ENCODE measurements at regions not wholly inside any gene's neighbourhood (a gene's known extent, or its start where the extent isn't known, plus 50 kb on each side); places are given as distances from the start of the nearest gene placed in this dataset.

- Mint-ChIP-seq H3K9me3 (no peaks in the 10 kb centered on the region), H3K36me3 (peaks cover 1% of the 10 kb centered on the region), H3K4me3 (no peak overlapping the region), H3K27ac (no peak overlapping the region), H3K4me1 (no peaks in the 10 kb centered on the region), H3K27me3 (peaks cover 2% of the 10 kb centered on the region)
- no peak for ATAC-seq (ENCODE audit: low read depth)
- DNase-seq (ENCODE audit: low spot score in 2 of 2), result no peak
These were observed 83.9 kb downstream of the NAV1 start for GRCh38 chr1:201622824-201623223.

DNA sequence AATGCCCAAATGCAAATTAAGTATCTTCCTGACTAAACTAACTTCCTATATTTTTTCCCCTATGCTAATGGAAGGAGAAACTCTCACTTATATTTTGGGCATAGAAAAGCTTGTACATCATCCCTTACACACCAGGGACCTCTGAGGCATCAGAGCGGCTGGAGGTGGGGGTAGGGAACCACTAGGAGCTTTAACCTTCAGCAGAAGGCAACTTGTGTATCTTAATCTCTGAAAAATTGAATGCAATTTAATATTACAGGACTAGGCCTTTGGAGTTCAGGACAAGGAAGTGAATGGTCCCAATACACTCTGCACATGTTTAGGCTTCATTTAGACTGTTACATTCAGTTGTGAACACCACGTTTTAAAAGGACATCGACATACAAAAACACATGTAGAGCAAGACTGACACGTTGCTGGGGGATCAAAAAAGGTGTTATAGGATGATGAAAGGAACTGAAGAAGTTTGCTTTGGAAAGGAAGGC, 85.9 kb downstream of the NAV1 start:
- H3K27ac Mint-ChIP-seq, result no peak overlapping the region
- H3K27me3 Mint-ChIP-seq, result peaks cover 2% of the 10 kb centered on the region
- no peak for DNase-seq (ENCODE audit: low spot score in 2 of 2)
- no peaks in the 10 kb centered on the region for H3K9me3 Mint-ChIP-seq
- no peak for ATAC-seq (ENCODE audit: low read depth)
- H3K4me1 Mint-ChIP-seq, result no peaks in the 10 kb centered on the region
- H3K4me3 Mint-ChIP-seq, result no peak overlapping the region
- peaks cover 1% of the 10 kb centered on the region for H3K36me3 Mint-ChIP-seq

- Mint-ChIP-seq H3K4me1 (no peaks in the 10 kb centered on the region), H3K9me3 (no peaks in the 10 kb centered on the region), H3K36me3 (peaks cover 1% of the 10 kb centered on the region), H3K4me3 (no peak overlapping the region), H3K27me3 (peaks cover 2% of the 10 kb centered on the region), H3K27ac (no peak overlapping the region)
- ATAC-seq (ENCODE audit: low read depth) (no peak), DNase-seq (ENCODE audit: low spot score in 2 of 2) (no peak)
These were observed 86.4 kb downstream of the NAV1 start for GRCh38 chr1:201625226-201625761.

- ATAC-seq (ENCODE audit: low read depth) (no peak), DNase-seq (ENCODE audit: low spot score in 2 of 2) (no peak)
- Mint-ChIP-seq H3K4me1 (no peaks in the 10 kb centered on the region), H3K27ac (no peak overlapping the region), H3K9me3 (no peaks in the 10 kb centered on the region), H3K4me3 (no peak overlapping the region), H3K27me3 (peaks cover 2% of the 10 kb centered on the region), H3K36me3 (peaks cover 1% of the 10 kb centered on the region)
These were observed 86.9 kb downstream of the NAV1 start for GRCh38 chr1:201625851-201626251.

DNA sequence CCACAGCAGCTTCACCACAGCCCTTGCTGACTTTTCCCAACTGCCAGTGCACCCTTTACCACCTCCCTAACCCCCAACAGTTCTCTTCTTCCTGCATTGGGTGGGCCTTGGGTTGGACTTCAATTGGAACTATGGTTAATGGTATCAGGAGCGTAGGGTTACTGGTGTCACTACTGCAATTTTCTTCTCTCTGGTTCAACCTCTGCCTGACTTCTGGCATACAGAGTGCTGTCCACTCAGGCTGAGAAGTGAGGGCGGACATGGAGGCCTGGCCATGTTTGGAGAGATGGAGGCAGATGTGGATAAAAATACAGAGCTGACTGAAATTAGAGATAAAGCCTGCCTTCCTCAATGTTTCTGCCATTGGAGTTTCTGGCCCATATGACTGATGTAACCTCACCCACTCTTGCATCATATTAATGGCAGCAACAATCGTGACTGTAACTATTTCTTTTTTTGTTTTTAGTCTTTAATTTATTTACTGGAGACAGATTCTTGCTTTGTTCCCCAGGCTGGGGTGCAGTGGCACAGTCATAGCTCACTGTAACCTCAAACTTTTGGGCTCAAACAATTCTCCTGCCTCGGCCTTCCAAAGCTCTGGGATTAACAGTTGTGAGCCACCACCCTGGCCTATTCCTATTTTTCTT, 87.8 kb downstream of the NAV1 start:
- H3K27me3 Mint-ChIP-seq, result peaks cover 1% of the 10 kb centered on the region
- H3K9me3 Mint-ChIP-seq, result no peaks in the 10 kb centered on the region
- H3K4me1 Mint-ChIP-seq, result no peaks in the 10 kb centered on the region
- no peak overlapping the region for H3K27ac Mint-ChIP-seq
- H3K4me3 Mint-ChIP-seq, result no peak overlapping the region
- no peak for ATAC-seq (ENCODE audit: low read depth)
- peaks cover under 1% of the 10 kb centered on the region for H3K36me3 Mint-ChIP-seq
- DNase-seq (ENCODE audit: low spot score in 2 of 2), result no peak

GRCh38 chr1:201628490-201628889, 89.6 kb downstream of the NAV1 start:
- H3K27me3 Mint-ChIP-seq, result no peaks in the 10 kb centered on the region
- DNase-seq (ENCODE audit: low spot score in 2 of 2) (no peak), ATAC-seq (ENCODE audit: low read depth) (no peak)
- H3K4me1 Mint-ChIP-seq, result no peaks in the 10 kb centered on the region
- H3K4me3 Mint-ChIP-seq, result no peak overlapping the region
- H3K27ac Mint-ChIP-seq, result no peak overlapping the region
- no peaks in the 10 kb centered on the region for H3K9me3 Mint-ChIP-seq
- no peaks in the 10 kb centered on the region for H3K36me3 Mint-ChIP-seq

- ATAC-seq (ENCODE audit: low read depth) (no peak), DNase-seq (ENCODE audit: low spot score in 2 of 2) (no peak)
- H3K27me3 Mint-ChIP-seq, result no peaks in the 10 kb centered on the region
- H3K9me3 Mint-ChIP-seq, result no peaks in the 10 kb centered on the region
- H3K4me1 Mint-ChIP-seq, result no peaks in the 10 kb centered on the region
- no peak overlapping the region for H3K27ac Mint-ChIP-seq
- no peak overlapping the region for H3K4me3 Mint-ChIP-seq
- no peaks in the 10 kb centered on the region for H3K36me3 Mint-ChIP-seq
These were observed 91.7 kb downstream of the NAV1 start for GRCh38 chr1:201630582-201630981.

DNA sequence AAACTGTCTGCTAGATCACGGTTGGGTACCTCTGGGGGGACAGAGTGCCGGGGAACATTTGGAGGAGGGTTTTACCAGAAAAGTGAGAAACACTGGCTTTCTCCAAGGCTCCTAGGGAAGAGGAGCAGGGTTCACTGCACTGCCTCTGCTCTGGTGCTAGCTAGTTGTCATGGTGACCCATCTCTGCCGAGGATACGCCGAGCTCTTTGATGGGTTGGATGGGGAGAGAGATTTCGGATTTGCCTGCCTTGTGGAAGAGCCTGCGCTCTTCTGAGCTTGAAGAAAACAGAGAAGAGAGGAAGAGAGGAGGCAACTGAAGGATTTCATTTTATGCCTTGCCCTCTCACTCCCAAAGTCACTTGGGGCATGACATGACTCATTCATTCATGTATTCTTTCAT, 92.1 kb downstream of the NAV1 start:
- ATAC-seq (ENCODE audit: low read depth), result no peak
- no peaks in the 10 kb centered on the region for H3K4me1 Mint-ChIP-seq
- no peaks in the 10 kb centered on the region for H3K27me3 Mint-ChIP-seq
- no peak overlapping the region for H3K27ac Mint-ChIP-seq
- no peaks in the 10 kb centered on the region for H3K9me3 Mint-ChIP-seq
- H3K4me3 Mint-ChIP-seq, result no peak overlapping the region
- no peak for DNase-seq (ENCODE audit: low spot score in 2 of 2)
- H3K36me3 Mint-ChIP-seq, result no peaks in the 10 kb centered on the region

DNA sequence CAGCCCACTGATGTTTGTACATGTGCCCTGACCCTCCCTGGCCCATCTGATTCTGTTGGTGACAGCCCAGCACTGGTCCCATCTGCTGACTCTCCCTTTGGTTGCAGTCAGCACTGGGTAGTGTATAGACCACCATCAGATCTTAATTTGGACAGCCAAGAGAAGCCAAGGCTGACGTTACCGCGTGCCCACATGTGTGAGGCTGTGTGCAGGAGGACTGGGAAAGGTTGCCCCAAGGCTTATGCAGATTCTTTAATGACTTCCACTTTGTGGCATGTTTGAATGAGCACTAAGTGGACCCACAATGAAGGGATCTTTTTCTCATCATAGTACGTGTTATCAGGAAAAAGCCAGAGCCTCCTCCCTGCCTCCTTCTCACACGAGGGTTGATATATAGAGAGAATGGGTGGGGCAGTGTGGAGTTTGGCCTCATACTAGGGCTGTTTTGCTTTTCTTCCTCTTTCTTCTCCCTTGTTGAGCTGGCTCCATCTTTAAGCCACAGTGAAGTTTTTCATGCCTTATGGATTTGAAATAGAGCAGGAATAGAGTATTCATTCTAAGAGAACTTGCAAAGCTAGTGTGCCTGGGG, 93.5 kb downstream of the NAV1 start:
- H3K36me3 Mint-ChIP-seq, result no peaks in the 10 kb centered on the region
- no peaks in the 10 kb centered on the region for H3K27me3 Mint-ChIP-seq
- no peaks in the 10 kb centered on the region for H3K4me1 Mint-ChIP-seq
- ATAC-seq (ENCODE audit: low read depth) (no peak), DNase-seq (ENCODE audit: low spot score in 2 of 2) (no peak)
- no peaks in the 10 kb centered on the region for H3K9me3 Mint-ChIP-seq
- H3K4me3 Mint-ChIP-seq, result no peak overlapping the region
- no peak overlapping the region for H3K27ac Mint-ChIP-seq

GRCh38 chr1:201633297-201633696, 94.4 kb downstream of the NAV1 start:
- H3K9me3 Mint-ChIP-seq, result no peaks in the 10 kb centered on the region
- no peak for ATAC-seq (ENCODE audit: low read depth)
- no peaks in the 10 kb centered on the region for H3K27me3 Mint-ChIP-seq
- H3K36me3 Mint-ChIP-seq, result no peaks in the 10 kb centered on the region
- H3K27ac Mint-ChIP-seq, result no peak overlapping the region
- no peak overlapping the region for H3K4me3 Mint-ChIP-seq
- H3K4me1 Mint-ChIP-seq, result no peaks in the 10 kb centered on the region
- no peak for DNase-seq (ENCODE audit: low spot score in 2 of 2)

DNA sequence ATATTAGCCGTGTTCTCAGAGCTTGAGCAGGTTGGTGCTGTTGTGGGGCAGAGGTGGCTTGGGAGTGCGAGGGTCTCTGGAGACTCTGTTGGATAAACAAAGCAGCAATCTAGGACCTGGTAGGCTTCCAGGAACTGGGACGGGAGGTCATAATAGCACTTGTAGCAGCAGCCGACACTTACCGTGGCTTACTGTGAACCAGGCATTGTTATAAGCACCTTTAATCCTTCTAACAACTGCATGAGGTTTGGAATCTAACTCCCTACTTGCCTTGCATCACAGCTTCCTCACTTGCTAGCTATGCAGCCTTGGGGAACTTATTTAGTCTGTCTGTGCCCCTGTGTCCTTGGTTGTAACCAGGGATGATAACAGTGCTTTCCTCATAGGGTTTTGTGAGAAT, 94.9 kb downstream of the NAV1 start:
- DNase-seq (ENCODE audit: low spot score in 2 of 2), result no peak
- Mint-ChIP-seq H3K4me3 (no peak overlapping the region), H3K27me3 (peaks cover 2% of the 10 kb centered on the region), H3K9me3 (no peaks in the 10 kb centered on the region), H3K36me3 (no peaks in the 10 kb centered on the region), H3K4me1 (no peaks in the 10 kb centered on the region), H3K27ac (no peak overlapping the region)
- no peak for ATAC-seq (ENCODE audit: low read depth)

DNA sequence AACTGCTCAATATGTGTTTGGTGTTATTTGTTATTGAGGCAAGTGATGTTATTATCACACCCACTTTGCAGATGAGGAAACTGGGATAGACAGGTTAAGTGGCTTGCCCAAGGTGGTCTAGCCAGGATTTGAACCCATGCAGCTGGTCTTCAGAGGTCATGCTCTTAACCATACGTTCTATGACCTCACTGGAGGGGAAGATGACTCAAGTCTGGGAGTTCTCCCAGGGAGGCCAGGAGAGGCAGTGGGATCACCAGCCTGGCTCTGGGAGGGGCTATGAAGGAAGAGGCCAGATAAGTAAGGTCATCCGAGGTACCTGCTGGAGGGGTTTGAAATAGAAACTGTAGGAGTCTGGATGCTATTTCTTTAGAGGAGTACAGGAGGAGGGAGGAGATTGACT, 95.3 kb downstream of the NAV1 start:
- no peaks in the 10 kb centered on the region for H3K4me1 Mint-ChIP-seq
- no peak for ATAC-seq (ENCODE audit: low read depth)
- H3K4me3 Mint-ChIP-seq, result no peak overlapping the region
- DNase-seq (ENCODE audit: low spot score in 2 of 2), result no peak
- no peaks in the 10 kb centered on the region for H3K36me3 Mint-ChIP-seq
- peaks cover 4% of the 10 kb centered on the region for H3K27me3 Mint-ChIP-seq
- H3K27ac Mint-ChIP-seq, result no peak overlapping the region
- no peaks in the 10 kb centered on the region for H3K9me3 Mint-ChIP-seq

GRCh38 chr1:201636097-201636496, 97.2 kb downstream of the NAV1 start:
- peaks cover 4% of the 10 kb centered on the region for H3K27me3 Mint-ChIP-seq
- H3K27ac Mint-ChIP-seq, result no peak overlapping the region
- no peaks in the 10 kb centered on the region for H3K36me3 Mint-ChIP-seq
- no peaks in the 10 kb centered on the region for H3K4me1 Mint-ChIP-seq
- no peak overlapping the region for H3K4me3 Mint-ChIP-seq
- DNase-seq (ENCODE audit: low spot score in 2 of 2), result no peak
- no peak for ATAC-seq (ENCODE audit: low read depth)
- H3K9me3 Mint-ChIP-seq, result no peaks in the 10 kb centered on the region

DNA sequence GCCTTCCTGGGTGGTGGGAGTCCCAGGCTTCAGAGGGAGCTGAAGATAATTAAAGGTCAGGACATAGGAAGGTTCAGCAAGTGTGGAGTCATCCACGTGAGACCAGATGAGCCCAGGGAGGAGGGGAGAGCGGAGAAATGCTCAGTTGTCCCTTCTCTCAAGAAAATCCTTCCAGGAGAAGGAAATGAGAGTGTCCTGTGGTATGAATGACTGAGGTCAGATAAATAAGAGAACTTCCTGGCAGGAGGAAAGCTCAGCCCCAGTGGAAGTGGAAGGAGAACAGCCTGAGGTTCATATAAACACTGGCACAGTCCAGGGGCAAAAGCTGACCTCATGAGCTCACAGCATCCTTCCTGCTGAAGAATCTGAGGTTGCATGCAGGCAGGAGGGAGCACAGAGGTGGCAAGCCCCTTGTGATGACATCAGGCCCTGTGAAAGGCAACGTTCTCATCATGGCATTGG, 97.6 kb downstream of the NAV1 start:
- H3K4me3 Mint-ChIP-seq, result no peak overlapping the region
- no peaks in the 10 kb centered on the region for H3K9me3 Mint-ChIP-seq
- no peak for DNase-seq (ENCODE audit: low spot score in 2 of 2)
- no peak overlapping the region for H3K27ac Mint-ChIP-seq
- H3K27me3 Mint-ChIP-seq, result peaks cover 5% of the 10 kb centered on the region
- no peak for ATAC-seq (ENCODE audit: low read depth)
- no peaks in the 10 kb centered on the region for H3K4me1 Mint-ChIP-seq
- no peaks in the 10 kb centered on the region for H3K36me3 Mint-ChIP-seq

All from memory B cell (primary cell).